H9 (cell line): ENCODE measurements at regions not wholly inside any gene's neighbourhood (a gene's known extent, or its start where the extent isn't known, plus 50 kb on each side); places are given as distances from the start of the nearest gene placed in this dataset.

Experiments
- DNase-seq: peaks from one replicate; pipeline ENCODE4 v3.0.0-alpha.2; 2017
- H2AFZ ChIP-seq: one replicate; pipeline ENCODE4 v1.6.1; 2013; ENCODE audit warnings: mild to moderate bottlenecking, low read length, control low read depth, moderate library complexity
- H2AK5ac ChIP-seq: 2 replicates; pipeline ENCODE4 v1.6.1; 2013; ENCODE audit warnings: low read length, control low read depth, mixed read lengths; ENCODE audit not compliant: insufficient read length
- H2BK120ac ChIP-seq: one replicate; pipeline ENCODE4 v1.6.1; 2013; ENCODE audit warnings: low read depth, mild to moderate bottlenecking, low read length, control low read depth, inconsistent platforms; ENCODE audit not compliant: poor library complexity, severe bottlenecking
- H2BK12ac ChIP-seq: 2 replicates; pipeline ENCODE4 v1.6.1; 2013; ENCODE audit warnings: low read length, control low read depth, mixed read lengths, low read depth; ENCODE audit not compliant: insufficient read length
- H2BK15ac ChIP-seq: 2 replicates; pipeline ENCODE4 v1.6.1; 2013; ENCODE audit warnings: low read depth, low read length, control low read depth
- H2BK20ac ChIP-seq: one replicate; pipeline ENCODE4 v1.6.1; 2013; ENCODE audit warnings: low read depth, mild to moderate bottlenecking, low read length, control low read depth, inconsistent platforms; ENCODE audit not compliant: poor library complexity, severe bottlenecking
- H2BK5ac ChIP-seq: 2 replicates; pipeline ENCODE4 v1.6.1; 2013; ENCODE audit warnings: low read length, control low read depth, mixed read lengths; ENCODE audit not compliant: insufficient read length
- H3K14ac ChIP-seq: 2 replicates; pipeline ENCODE4 v1.6.1; 2013; ENCODE audit warnings: low read length, control low read depth; ENCODE audit not compliant: insufficient read depth
- H3K18ac ChIP-seq: 2 replicates; pipeline ENCODE4 v1.6.1; 2013; ENCODE audit warnings: low read depth, mild to moderate bottlenecking, mixed read lengths, low read length, control low read depth; ENCODE audit not compliant: insufficient read length
- H3K23ac ChIP-seq: 2 replicates; pipeline ENCODE4 v1.6.1; 2013; ENCODE audit warnings: low read length, control low read depth, mixed read lengths, low read depth; ENCODE audit not compliant: insufficient read length
- H3K23me2 ChIP-seq: 2 replicates; pipeline ENCODE4 v1.6.1; 2013; ENCODE audit warnings: low read depth, mild to moderate bottlenecking, mixed read lengths, low read length, control low read depth; ENCODE audit not compliant: insufficient read length, poor library complexity, severe bottlenecking
- H3K27ac ChIP-seq: 2 replicates; pipeline ENCODE4 v1.5.1; 2013; ENCODE audit warnings: low read length, control low read depth, mixed read lengths, low read depth; ENCODE audit not compliant: insufficient read length
- H3K27me3 ChIP-seq: 2 replicates; pipeline ENCODE4 v1.6.1; 2013; ENCODE audit warnings: low read length, control low read depth, inconsistent platforms; ENCODE audit not compliant: insufficient read depth
- H3K4ac ChIP-seq: 2 replicates; pipeline ENCODE4 v1.6.1; 2013; ENCODE audit warnings: low read depth, mild to moderate bottlenecking, control low read depth, inconsistent platforms, low read length, moderate library complexity
- H3K4me1 ChIP-seq: 2 replicates; pipeline ENCODE4 v1.6.1; 2013; ENCODE audit warnings: low read length, control low read depth, inconsistent platforms; ENCODE audit not compliant: insufficient read depth
- H3K4me2 ChIP-seq: 2 replicates; pipeline ENCODE4 v1.6.1; 2013; ENCODE audit warnings: low read length, control low read depth, mixed read lengths; ENCODE audit not compliant: insufficient read length, insufficient read depth
- H3K56ac ChIP-seq: 2 replicates; pipeline ENCODE4 v1.6.1; 2013; ENCODE audit warnings: low read depth, mild to moderate bottlenecking, mixed read lengths, low read length, control low read depth; ENCODE audit not compliant: insufficient read length
- H3K79me1 ChIP-seq: 2 replicates; pipeline ENCODE4 v1.6.1; 2013; ENCODE audit warnings: low read depth, mild to moderate bottlenecking, moderate library complexity, low read length, control low read depth, inconsistent platforms; ENCODE audit not compliant: insufficient read depth, poor library complexity, severe bottlenecking
- H3K79me2 ChIP-seq: 2 replicates; pipeline ENCODE4 v1.6.1; 2013; ENCODE audit warnings: low read length, control low read depth, inconsistent platforms; ENCODE audit not compliant: insufficient read depth
- H3K9ac ChIP-seq: 2 replicates; pipeline ENCODE4 v1.6.1; 2013; ENCODE audit warnings: low read length, control low read depth, mixed read lengths; ENCODE audit not compliant: insufficient read length; ENCODE audit errors: extremely low read depth
- H3K9me3 ChIP-seq: one replicate; pipeline ENCODE4 v1.6.1; 2013; ENCODE audit warnings: low read depth, low read length, inconsistent platforms; ENCODE audit not compliant: control insufficient read depth
- H3T11ph ChIP-seq: one replicate; pipeline ENCODE4 v1.6.1; 2013; ENCODE audit warnings: mild to moderate bottlenecking, low read length, control low read depth, inconsistent platforms
- H4K20me1 ChIP-seq: one replicate; pipeline ENCODE4 v1.6.1; 2013; ENCODE audit not compliant: control insufficient read depth, insufficient read length, insufficient read depth
- H4K5ac ChIP-seq: 2 replicates; pipeline ENCODE4 v1.6.1; 2013; ENCODE audit warnings: low read depth, mild to moderate bottlenecking, mixed read lengths, low read length, control low read depth; ENCODE audit not compliant: insufficient read length
- H4K8ac ChIP-seq: replicated peaks from 2 replicates; pipeline ENCODE4 v1.6.1; 2013; ENCODE audit warnings: low read length, control low read depth, mixed read lengths, low read depth; ENCODE audit not compliant: insufficient read length
- H4K91ac ChIP-seq: 2 replicates; pipeline ENCODE4 v1.6.1; 2013; ENCODE audit warnings: low read depth, mild to moderate bottlenecking, moderate library complexity, mixed read lengths, low read length, control low read depth; ENCODE audit not compliant: insufficient read length
- H3K27ac Mint-ChIP-seq, 3 experiments: 2 replicates in 2 of 3; 3 replicates in 1 of 3; pipeline ENCODE4 v1.8.0; 2020 to 2021; ENCODE audit warnings: mixed read lengths in 3 of 3, mild to moderate bottlenecking in 1 of 3, moderate library complexity in 1 of 3
- H3K27me3 Mint-ChIP-seq: 2 replicates; pipeline ENCODE4 v1.8.0; 2021; ENCODE audit warnings: low read depth, mild to moderate bottlenecking, moderate library complexity, mixed read lengths
- H3K36me3 Mint-ChIP-seq, 3 experiments: 2 replicates in 2 of 3; 3 replicates in 1 of 3; pipeline ENCODE4 v1.8.0; 2020 to 2021; ENCODE audit warnings: low read depth in 3 of 3, mixed read lengths in 3 of 3; ENCODE audit not compliant: insufficient read depth in 1 of 3
- H3K4me1 Mint-ChIP-seq, 2 experiments: 2 replicates each; pipeline ENCODE4 v1.8.0; 2020; ENCODE audit warnings: mixed read lengths in 2 of 2
- H3K4me3 Mint-ChIP-seq, 2 experiments: 2 replicates in 1 of 2; 3 replicates in 1 of 2; pipeline ENCODE4 v1.8.0; 2020 to 2021; ENCODE audit warnings: mild to moderate bottlenecking in 2 of 2, mixed read lengths in 2 of 2, moderate library complexity in 1 of 2
- H3K9me3 Mint-ChIP-seq, 2 experiments: 2 replicates in 1 of 2; 3 replicates in 1 of 2; pipeline ENCODE4 v1.8.0; 2020; ENCODE audit warnings: mild to moderate bottlenecking in 2 of 2, mixed read lengths in 2 of 2, moderate library complexity in 1 of 2
- CTCF ChIP-seq: fragments of 200-600 bp; sonication (generic); conservative IDR thresholded peaks from 3 replicates; pipeline ENCODE4 v1.8.0; 2021; ENCODE audit warnings: antibody characterized with exemption, mild to moderate bottlenecking
- WGBS: extraction: QIAGEN DNeasy Blood & Tissue Kit; methylation state at CpG from one replicate; pipeline ENCODE4 v1.1.7; 2013; ENCODE audit warnings: missing lambda C conversion rate, low lambda C conversion rate, mixed read lengths; ENCODE audit not compliant: insufficient read length; ENCODE audit errors: extremely low coverage; 5-methylcytosine and 5-hydroxymethylcytosine counted together

GRCh38 chr4:38364383-38364963, 299.5 kb upstream of the KLF3 start:
- Histone ChIP-seq H3K27me3 (no peaks in the 10 kb centered on the region), H3K27ac (no peak overlapping the region), H3K4me1 (no peaks in the 10 kb centered on the region), H3K79me2 (no peaks in the 10 kb centered on the region), H3K14ac (no peak overlapping the region), H3T11ph (no peak overlapping the region), H4K8ac (no peak overlapping the region), H3K23me2 (no peaks in the 10 kb centered on the region), H4K91ac (no peak overlapping the region), H3K9ac (no peak overlapping the region), H2BK5ac (no peak overlapping the region), H2BK15ac (no peak overlapping the region), H3K9me3 (no peaks in the 10 kb centered on the region), H3K18ac (no peak overlapping the region), H4K20me1 (no peaks in the 10 kb centered on the region), H4K5ac (no peak overlapping the region), H2BK12ac (no peak overlapping the region), H3K23ac (no peak overlapping the region), H3K4me2 (no peak overlapping the region), H2BK20ac (no peak overlapping the region), H2AFZ (no peak overlapping the region), H3K56ac (no peak overlapping the region), H2BK120ac (no peak overlapping the region), H3K79me1 (no peaks in the 10 kb centered on the region), H2AK5ac (no peak overlapping the region), H3K4ac (no peak overlapping the region)
- peaks cover 0 to 4% of the 10 kb centered on the region in 2 experiments; a peak in 1 of 4 replicates for H3K4me1 Mint-ChIP-seq
- H3K4me3 Mint-ChIP-seq = no peak overlapping the region
- WGBS = no CpG with 5 or more reads among the region's 3 CpGs
- H3K27ac Mint-ChIP-seq = no peak overlapping the region
- H3K9me3 Mint-ChIP-seq = peaks cover 0 to 4% of the 10 kb centered on the region in 2 experiments; a peak in 2 of 5 replicates
- H3K36me3 Mint-ChIP-seq = no peaks in the 10 kb centered on the region
- DNase-seq = no peak
- TF ChIP-seq CTCF = no peak
- H3K27me3 Mint-ChIP-seq = no peaks in the 10 kb centered on the region; the same call in 1 of the 2 replicates
